ENCODE measurements at regions not wholly inside any gene's neighbourhood (a gene's known extent, or its start where the extent isn't known, plus 50 kb on each side); places are given as distances from the start of the nearest gene placed in this dataset.

- no peaks in the 10 kb centered on the region for H3K9me3 ChIP-seq (ENCODE audit: control insufficient read depth, insufficient read depth, low read length)
- H3K4me2 ChIP-seq (ENCODE audit: low read length) = no peak overlapping the region
- H3K4me3 ChIP-seq (ENCODE audit: low read length) = no peak overlapping the region
- H4K20me1 ChIP-seq (ENCODE audit: control insufficient read depth, insufficient read depth, low read depth, low read length) = no peaks in the 10 kb centered on the region
- no peak overlapping the region for H3K27ac ChIP-seq (ENCODE audit: low read depth, low read length)
- H3K9me2 ChIP-seq (replicated peaks; ENCODE audit: control insufficient read depth, low read length) = no peaks in the 10 kb centered on the region
- H3K4me1 ChIP-seq (ENCODE audit: control insufficient read depth, low read length) = no peaks in the 10 kb centered on the region
- no peaks in the 10 kb centered on the region for H3K27me3 ChIP-seq (ENCODE audit: control insufficient read depth, low read length)
- no peaks in the 10 kb centered on the region for H3K79me2 ChIP-seq (ENCODE audit: control insufficient read depth, low read length)
- H3F3A ChIP-seq (ENCODE audit: control insufficient read depth, insufficient read depth) = no peaks in the 10 kb centered on the region
- H3K36me3 ChIP-seq (ENCODE audit: control insufficient read depth, low read length) = no peaks in the 10 kb centered on the region
- no peak for TF ChIP-seq CTCF (IDR thresholded peaks at IDR 0.05; ENCODE audit: low read depth, low read length, poor library complexity, severe bottlenecking)
- no peak for TF ChIP-seq EZH2phosphoT487 (IDR thresholded peaks at IDR 0.05; ENCODE audit: borderline replicate concordance, low read length)
These were observed 144.6 kb upstream of the VEPH1 start for GRCh38 chr3:157647820-157648219.

- Histone ChIP-seq H3F3A (ENCODE audit: control insufficient read depth, insufficient read depth) (no peaks in the 10 kb centered on the region), H3K4me1 (ENCODE audit: control insufficient read depth, low read length) (no peaks in the 10 kb centered on the region), H3K27ac (ENCODE audit: low read depth, low read length) (no peak overlapping the region), H3K9me3 (ENCODE audit: control insufficient read depth, insufficient read depth, low read length) (no peaks in the 10 kb centered on the region), H3K4me2 (ENCODE audit: low read length) (no peak overlapping the region), H3K36me3 (ENCODE audit: control insufficient read depth, low read length) (no peaks in the 10 kb centered on the region), H3K79me2 (ENCODE audit: control insufficient read depth, low read length) (no peaks in the 10 kb centered on the region), H3K9me2 (replicated peaks; ENCODE audit: control insufficient read depth, low read length) (no peaks in the 10 kb centered on the region), H4K20me1 (ENCODE audit: control insufficient read depth, insufficient read depth, low read depth, low read length) (no peaks in the 10 kb centered on the region), H3K27me3 (ENCODE audit: control insufficient read depth, low read length) (no peaks in the 10 kb centered on the region), H3K4me3 (ENCODE audit: low read length) (no peak overlapping the region)
- TF ChIP-seq CTCF (IDR thresholded peaks at IDR 0.05; ENCODE audit: low read depth, low read length, poor library complexity, severe bottlenecking) = no peak
- no peak for TF ChIP-seq EZH2phosphoT487 (IDR thresholded peaks at IDR 0.05; ENCODE audit: borderline replicate concordance, low read length)
These were observed 136.7 kb upstream of the VEPH1 start for GRCh38 chr3:157639756-157640426.

DNA sequence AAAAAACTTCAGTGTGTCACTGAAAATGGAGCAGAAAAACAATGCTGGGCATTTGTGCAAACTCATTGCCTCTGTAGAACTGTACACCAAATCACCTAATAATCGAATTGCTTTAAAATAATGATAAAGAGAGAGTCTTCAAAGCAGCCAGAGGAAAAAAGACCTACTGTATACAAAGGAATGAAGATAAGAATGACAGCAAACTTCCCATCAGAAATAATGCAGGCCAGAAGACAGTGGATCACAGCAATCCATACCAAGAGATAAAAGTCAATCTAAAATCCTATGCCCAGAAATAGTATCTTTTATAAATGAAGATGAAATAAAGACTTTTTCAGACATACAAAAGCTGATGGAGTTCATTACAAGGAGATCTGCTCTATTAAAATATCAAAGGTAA lies 134.7 kb upstream of the VEPH1 start:
- no peaks in the 10 kb centered on the region for H3K79me2 ChIP-seq (ENCODE audit: control insufficient read depth, low read length)
- no peaks in the 10 kb centered on the region for H3K4me1 ChIP-seq (ENCODE audit: control insufficient read depth, low read length)
- H3K9me3 ChIP-seq (ENCODE audit: control insufficient read depth, insufficient read depth, low read length) = no peaks in the 10 kb centered on the region
- no peaks in the 10 kb centered on the region for H3F3A ChIP-seq (ENCODE audit: control insufficient read depth, insufficient read depth)
- H3K9me2 ChIP-seq (replicated peaks; ENCODE audit: control insufficient read depth, low read length) = no peaks in the 10 kb centered on the region
- no peak overlapping the region for H3K4me3 ChIP-seq (ENCODE audit: low read length)
- TF ChIP-seq EZH2phosphoT487 (IDR thresholded peaks at IDR 0.05; ENCODE audit: borderline replicate concordance, low read length) (no peak), CTCF (IDR thresholded peaks at IDR 0.05; ENCODE audit: low read depth, low read length, poor library complexity, severe bottlenecking) (no peak)
- H4K20me1 ChIP-seq (ENCODE audit: control insufficient read depth, insufficient read depth, low read depth, low read length) = no peaks in the 10 kb centered on the region
- H3K36me3 ChIP-seq (ENCODE audit: control insufficient read depth, low read length) = no peaks in the 10 kb centered on the region
- no peak overlapping the region for H3K27ac ChIP-seq (ENCODE audit: low read depth, low read length)
- no peaks in the 10 kb centered on the region for H3K27me3 ChIP-seq (ENCODE audit: control insufficient read depth, low read length)
- no peak overlapping the region for H3K4me2 ChIP-seq (ENCODE audit: low read length)
